ENCODE measurements at regions not wholly inside any gene's neighbourhood (a gene's known extent, or its start where the extent isn't known, plus 50 kb on each side); places are given as distances from the start of the nearest gene placed in this dataset.
"Not testable (repeated sequence)": the region's sequence is repeated elsewhere in the genome, so short reads cannot be mapped to it uniquely, and the experiment has no call there.

DNA sequence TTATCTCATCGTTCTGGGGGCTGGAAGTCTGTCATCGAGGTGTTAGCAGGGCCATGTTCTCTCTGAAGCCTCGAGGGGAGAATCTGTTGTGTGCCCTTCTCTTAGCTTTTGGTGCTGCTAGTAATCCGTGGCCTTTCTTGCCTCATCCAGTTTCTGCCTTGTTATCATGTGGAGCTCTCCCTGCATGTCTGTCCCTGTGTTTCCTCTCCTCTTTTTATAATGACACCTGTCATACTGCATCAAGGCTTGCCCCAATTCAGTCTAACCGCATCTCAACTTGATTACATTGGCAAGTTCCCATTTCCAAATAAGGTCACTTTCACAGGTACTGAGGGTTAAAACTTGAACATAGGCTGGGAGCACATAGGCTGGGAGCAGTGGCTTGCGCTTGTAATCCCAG is 82.6 kb upstream of the CNIH3 start:
- no peak for DNase-seq (ENCODE audit: low read depth, low spot score)

DNA sequence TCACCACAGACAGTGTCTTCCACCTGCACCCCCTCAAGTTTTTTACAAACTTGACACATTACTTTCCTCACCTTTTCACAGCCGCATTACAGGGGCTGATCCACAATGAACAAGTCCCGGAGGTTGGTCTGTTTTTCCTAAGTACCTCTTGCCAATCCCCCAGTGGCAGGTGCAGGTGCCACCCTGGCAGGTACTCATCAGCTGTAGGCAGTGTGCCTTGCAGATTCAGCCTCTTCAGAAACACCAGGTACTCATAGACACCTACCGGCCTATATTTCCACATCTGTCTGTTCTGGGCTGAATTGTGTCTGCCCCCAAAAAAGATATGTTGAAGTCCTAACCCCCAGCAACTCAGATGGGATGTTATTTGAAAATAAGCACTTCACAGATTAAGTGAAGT is 81.4 kb upstream of the CNIH3 start:
- no peak for DNase-seq (ENCODE audit: low read depth, low spot score)

DNA sequence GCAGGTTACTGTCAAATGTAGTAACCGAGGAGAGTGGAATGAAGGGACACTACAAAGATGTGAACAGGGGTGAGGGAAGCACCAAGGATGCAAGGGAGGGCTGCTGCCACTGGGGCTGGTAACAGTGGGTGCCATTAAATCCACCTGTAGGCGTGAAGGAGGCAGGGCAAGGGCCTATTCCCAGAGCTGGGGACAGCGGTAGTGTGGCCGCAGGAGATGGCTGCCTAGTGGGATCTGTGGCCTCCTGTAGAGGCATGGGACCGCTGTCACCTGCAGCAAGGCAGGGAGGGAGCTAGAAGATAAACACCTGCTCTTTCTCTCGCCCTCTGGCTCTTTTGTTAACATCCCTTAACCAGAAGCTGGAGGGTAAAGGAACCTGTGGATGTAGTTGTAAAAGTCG is 80.5 kb upstream of the CNIH3 start:
- no peak for DNase-seq (ENCODE audit: low read depth, low spot score)

DNA sequence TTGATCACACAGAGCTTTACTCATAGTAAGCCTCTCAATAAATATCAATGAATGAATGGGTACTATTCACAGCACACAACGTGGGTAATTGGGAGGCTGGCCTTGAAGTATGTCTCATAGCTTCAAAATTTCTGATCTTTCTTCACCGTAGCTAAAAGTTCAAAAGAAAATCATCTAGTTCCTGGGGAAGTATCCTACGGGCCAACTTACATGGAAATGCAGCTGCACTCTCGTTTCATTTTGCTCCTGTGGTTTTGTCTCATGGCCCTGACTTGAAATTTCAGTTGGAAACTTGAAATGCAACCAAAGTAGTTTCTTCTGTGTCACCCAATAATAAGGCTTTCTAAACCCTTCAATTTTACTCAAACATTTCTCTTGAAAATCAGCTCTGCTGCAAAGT is 76.1 kb upstream of the CNIH3 start:
- peak; percentile 67 for DNase-seq (ENCODE audit: low read depth, low spot score)

DNA sequence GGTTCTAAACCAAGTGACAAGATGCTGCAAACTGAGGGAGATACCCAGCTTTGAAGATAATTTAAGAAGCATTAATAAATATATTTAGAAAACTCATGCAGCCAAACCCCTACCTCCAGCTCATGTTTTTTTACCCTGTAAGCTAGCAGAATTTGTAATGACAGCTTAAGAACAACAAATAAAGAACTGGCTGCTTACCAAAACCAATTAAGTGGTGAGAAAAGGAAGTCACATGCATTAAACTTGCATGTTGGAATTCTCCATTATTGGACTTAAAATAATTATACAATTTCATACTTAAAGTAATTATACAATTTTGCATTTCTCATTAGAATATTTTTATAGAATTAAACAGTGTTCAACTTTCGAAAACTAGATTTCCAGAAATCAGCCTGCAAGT is 75.6 kb upstream of the CNIH3 start:
- DNase-seq (ENCODE audit: low read depth, low spot score), result peak; percentile 47

DNA sequence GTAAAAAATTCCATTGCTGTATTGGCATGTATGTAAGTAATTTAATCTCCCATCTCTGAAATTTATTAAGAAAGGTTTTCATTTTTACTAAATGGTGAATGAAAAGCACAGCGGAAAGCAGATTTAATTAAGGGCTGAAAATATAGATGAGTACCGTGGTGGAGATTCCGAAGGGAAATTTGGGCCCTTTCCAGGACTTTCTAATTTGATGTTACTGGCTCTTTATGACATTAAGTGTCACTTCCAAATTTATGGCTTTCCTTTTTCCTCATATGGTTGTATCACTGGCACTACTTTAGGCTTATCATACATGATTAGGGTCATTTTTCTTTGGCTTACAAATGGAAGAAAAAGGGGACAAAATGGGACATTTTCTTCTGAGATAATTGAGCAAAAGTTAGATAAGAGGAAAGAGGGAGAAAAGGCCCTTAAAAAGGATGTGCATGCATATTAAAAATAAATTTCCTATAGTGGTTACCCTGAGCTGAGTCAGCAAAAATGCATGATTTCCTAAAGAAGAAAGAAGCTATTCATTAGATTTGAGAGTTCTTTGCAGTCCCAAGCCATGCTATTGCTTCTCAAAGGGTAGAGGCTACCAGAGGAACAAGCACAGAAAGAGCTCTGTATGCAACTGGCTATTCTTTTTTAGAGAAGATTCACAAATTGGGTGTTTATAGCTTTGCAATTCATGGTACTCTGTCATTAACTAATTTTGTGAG is 74.9 kb upstream of the CNIH3 start:
- DNase-seq (ENCODE audit: low read depth, low spot score), result no peak

DNA sequence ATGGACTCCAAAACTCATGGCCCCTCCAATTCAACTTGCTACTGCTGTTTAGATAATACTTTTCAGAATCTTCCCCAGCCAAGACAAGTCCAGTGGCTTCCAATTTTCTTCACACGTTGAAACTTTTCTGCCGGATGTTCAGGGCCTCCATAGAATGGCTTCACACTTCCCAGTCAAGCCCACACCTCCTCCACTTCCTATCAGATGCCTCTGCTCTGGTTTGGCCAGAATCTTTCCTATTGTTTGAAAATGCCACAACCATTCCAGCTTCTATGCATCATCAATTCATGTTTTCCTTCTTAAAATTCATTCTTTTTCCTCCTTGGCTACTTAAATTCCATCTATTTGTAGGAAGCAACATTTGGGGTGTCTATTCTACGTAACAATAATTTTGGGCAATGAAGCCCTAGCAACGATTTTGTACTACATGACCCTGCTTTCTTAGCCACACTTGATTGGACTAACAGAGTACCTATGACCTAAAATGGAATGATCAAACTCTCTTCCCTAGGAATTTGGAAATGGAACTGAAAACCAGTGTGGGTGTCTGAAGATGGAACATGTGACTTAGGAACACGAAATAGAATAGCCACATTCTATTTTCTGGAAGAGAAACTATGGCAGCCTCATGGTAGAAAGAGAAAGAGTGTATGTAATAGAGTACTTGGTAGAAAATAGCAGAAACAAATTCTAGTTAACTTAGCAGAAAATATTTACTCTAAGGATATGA is 74.1 kb upstream of the CNIH3 start:
- peak; percentile 76 for DNase-seq (ENCODE audit: low read depth, low spot score)

DNA sequence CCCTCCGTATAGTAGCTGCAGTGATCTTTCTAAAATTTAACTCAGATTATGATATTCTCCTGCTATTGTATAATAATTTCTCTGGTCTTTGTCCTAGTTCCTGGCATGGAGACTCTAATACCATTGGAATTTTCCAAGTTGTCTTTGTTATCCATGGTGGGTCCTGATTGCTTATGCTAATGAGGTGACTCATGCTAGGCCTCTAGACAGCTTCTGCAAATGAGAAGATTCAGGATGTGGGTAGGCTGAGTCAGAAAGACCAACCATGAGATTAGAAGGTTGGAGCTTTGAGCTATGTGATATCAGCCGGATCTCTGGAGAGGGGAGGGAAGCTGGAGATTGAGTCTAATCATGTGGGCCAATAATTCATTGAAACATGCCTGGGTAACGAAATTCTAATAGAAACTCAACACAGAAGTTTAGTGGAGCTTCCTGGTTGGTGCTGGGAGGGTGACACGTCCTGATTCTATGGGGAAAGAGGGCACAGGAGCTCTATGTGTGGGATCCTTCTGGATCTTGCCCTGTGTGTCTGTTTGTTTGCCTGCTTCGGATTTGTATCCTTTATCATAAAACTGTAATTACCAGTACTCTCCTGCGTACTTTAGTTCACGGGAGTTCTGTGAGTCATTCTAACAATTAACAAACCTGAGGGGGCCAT is 73.2 kb upstream of the CNIH3 start:
- peak; percentile 95 for DNase-seq (ENCODE audit: low read depth, low spot score)

DNA sequence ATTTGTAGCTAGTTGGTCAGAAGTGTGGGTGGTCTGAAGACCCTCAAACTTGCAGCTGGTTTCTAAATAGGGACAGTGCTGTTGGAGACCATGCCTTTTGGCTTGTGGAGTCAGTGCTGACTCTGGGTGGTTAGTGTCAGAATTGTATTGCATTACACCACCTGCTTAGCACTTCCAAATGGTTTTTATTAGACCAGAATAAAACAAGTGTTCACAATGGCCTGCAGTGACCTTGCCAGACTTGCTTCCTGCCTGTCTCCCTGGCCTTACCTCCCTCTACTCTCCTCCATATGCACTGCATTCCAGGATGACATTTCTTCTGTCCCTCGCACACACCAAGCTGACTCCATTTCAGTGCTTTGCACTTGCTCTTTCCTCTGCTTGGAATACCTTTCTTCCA is 72.7 kb upstream of the CNIH3 start:
- no peak for DNase-seq (ENCODE audit: low read depth, low spot score)

DNA sequence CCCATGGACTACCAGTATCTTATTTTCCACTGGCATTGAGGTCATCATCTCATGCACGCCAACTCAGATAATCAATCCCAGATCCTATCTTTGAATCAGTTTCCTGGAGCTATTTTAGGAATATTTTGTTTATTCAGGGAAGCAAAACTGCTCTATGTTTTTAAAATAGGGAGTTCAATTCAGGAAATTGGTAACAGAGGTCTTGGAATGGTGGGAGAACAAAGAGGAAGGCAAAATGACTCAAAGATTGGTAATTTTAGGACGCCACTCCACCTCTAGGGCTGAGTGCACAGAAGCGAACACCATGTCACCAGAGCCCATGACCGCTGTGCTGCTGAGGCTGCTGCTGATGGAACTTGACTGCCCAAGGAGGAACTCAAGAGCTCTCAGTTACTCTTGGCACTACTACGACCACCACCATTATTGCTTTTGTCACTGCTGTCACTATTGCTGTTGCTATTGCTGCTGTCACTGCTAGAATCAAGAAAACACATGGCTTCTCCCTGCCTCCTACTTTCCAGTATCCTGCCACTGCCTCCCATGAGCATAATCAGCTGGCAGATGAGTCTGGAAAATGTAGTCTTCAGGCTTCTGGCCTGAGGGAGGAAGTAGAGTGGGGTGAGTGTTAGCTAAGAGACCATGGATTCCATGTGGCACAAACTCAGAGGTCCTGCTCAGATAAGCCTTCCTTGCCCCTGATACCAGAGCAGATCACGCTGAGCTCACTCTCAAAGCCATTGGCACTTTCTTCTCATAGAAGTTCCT is 71.6 kb upstream of the CNIH3 start:
- no peak for DNase-seq (ENCODE audit: low read depth, low spot score)

DNA sequence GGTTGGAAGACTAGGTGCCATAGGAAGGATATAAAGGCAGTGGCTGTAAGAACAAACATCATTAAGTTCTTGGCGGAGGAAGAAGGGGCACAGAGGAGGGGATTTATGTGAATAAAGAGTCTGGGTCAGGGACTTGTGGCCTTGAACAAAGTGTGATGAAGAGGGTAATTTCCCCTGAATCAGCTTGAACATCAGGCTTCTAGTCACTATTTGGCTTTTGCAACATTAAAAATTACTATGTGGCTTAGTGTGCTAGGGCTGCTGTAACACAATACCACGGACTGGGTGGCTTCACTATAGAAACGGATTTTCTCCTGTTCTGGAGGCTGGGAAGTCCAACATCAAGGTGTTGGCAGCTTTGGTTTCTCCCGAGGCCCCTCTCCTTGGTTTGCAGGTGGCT is 70.5 kb upstream of the CNIH3 start:
- no peak for DNase-seq (ENCODE audit: low read depth, low spot score)

DNA sequence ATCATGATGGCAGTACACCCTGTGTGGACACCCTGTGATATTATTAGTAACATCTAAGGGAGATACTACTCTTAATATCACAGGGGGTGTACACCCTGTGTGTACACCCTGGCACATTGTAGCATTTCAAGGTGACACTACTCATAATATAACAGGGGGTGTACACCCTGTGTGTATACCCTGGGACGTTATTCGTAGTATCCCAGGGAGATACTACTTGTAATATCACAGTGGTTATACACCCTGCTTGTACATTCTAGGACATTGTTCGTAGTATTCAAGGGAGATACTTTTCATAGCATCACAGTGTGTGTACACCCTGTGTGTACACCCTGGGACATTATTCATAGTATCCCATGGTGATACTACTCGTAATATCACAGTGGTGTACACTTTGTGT is 67.4 kb upstream of the CNIH3 start:
- DNase-seq (ENCODE audit: low read depth, low spot score), result no peak

DNA sequence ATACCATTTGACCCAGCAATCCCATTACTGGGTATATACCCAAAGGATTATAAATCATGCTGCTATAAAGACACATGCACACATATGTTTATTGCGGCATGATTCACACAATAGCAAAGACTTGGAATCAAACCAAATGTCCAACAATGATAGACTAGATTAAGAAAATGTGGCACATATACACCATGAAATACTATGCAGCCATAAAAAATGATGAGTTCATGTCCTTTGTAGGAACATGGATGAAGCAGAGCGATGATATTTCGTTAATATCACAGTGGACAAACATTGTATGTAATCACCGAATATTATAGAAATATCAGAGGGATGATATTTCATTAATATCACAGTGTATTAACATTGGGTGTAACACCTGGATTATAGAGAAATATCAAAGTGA is 64.9 kb upstream of the CNIH3 start:
- DNase-seq (ENCODE audit: low read depth, low spot score), result not testable (repeated sequence)

DNA sequence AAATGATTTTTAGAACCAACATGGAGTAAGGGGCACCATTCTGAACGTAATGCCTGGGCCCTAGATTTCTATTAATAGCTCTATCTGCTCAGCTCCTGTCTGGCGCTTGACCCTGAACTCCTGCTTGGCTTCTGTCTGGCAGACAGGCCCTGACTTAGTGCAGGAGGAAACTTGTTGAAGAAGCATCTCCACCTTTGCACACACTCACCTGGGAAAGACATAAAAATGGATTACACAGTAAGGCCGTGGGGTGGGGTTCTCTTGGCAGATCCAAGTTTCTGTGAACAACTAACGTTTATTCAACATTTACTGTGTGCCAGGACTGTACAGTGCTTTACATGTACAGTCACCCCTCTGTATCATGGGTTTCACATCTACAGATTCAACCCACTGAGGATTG is 62.1 kb upstream of the CNIH3 start:
- DNase-seq (ENCODE audit: low read depth, low spot score), result no peak

DNA sequence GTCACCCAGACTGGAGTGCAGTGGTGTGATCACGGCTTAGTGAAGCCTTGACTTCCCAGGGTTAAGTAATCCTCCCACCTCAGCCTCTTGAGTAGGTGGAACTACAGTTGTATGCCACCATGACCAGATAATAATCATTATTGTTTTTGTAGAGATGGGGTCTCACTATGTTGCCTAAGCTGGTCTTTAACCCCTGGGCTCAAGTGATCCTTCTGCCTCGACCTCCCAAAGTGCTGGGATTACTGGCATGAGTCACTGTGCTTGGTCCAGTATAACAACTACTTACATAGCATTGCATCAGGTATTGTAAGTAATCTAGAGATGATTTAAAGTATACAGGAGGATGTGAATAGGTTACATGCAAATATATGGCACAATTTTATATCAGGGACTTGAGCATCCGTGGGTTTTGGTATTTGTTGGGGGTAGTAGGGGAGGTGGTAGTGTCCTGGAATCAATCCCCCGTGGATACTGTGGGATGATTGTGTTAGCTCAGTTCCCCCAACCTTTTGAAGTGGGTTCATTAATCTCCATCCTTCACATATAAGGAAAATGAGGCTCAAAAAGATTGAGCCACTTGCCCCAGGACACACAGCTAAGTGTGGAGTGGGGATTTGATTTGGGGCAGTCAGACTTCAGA is 61.4 kb upstream of the CNIH3 start:
- no peak for DNase-seq (ENCODE audit: low read depth, low spot score)

DNA sequence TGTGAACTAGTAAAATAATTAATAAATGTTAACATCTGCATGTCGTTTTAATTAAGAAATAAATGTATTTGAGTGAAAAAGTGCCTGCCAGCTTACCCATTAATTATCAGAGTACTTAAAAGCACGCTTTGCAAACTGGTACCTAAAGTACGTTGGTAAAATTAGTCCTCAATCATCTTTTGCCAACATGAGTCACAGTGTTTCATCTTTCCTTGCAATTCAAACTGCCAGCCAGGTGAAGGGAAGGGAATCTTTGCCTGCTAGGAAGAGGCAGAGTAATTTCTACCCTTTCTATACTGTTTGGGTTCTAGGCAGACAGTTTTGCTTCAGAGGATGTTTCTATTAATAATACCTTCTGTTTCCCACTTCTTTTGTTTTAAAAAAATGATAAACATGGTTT is 57.2 kb upstream of the CNIH3 start:
- DNase-seq (ENCODE audit: low read depth, low spot score), result no peak

DNA sequence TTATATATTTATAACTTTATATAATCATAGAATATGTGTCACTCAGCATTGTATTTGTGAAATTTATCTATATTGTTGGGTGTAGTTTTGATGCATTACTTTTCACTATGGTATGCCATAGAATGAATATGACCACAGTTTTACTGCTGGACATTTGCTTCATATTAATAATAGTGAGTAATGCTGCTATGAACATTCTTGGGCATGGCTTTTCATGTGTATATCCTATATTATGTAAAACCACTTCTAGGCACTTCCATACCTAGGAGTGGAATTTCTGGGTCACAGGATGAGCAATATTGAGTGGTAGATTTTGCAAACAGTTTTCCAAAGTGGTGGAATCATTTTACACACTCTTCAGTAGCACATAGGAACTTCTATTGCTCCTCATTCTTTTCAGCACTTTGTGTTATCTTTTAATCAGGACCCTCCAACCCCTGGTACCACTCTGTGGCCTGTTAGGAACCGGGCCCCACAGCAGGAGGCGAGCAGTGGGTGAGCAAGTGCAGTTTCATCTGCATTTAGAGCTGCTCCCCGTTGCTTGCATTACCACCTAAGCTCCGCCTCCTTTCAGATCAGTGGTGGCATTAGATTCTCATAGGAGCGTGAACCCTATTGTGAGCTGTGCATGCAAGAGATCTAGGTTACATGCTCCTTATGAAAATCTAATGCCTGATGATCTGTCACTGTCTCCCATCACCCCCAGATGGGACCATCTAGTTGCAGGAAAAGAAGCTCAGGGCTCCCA is 56.0 kb upstream of the CNIH3 start:
- no peak for DNase-seq (ENCODE audit: low read depth, low spot score)

DNA sequence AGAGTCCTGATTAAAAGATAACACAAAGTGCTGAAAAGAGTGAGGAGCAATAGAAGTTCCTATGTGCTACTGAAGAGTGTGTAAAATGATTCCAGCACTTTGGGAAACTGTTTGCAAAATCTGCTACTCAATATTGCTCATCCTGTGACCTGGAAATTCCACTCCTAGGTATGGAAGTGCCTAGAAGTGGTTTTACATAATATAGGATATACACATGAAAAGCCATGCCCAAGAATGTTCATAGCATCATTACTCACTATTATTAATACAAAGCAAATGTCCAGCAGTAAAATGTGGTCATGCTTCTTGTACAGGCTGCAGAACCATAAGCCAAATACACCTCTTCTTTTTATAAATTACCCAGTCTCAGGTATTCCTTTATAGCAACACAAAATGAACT is 53.2 kb upstream of the CNIH3 start:
- DNase-seq (ENCODE audit: low read depth, low spot score), result not testable (repeated sequence)

DNA sequence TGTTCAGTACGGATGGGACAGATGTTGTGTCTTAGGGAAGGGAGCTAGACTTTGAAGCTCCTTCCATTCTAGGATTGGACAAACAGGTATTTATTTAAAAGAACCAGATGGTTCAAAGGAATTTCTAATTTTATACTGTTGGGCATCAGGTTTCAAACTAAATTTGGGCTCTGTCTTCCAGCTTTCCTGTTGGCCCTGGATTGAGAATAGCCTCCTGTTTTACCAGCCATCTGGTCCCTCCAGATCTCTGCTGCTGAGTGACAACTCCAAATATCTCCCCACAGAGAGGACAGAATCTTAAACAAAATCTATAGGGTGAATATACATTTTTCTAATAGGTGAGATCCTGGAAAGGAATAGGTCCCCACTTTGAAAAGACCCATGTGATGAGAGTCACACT is 52.5 kb upstream of the CNIH3 start:
- DNase-seq (ENCODE audit: low read depth, low spot score), result no peak

DNA sequence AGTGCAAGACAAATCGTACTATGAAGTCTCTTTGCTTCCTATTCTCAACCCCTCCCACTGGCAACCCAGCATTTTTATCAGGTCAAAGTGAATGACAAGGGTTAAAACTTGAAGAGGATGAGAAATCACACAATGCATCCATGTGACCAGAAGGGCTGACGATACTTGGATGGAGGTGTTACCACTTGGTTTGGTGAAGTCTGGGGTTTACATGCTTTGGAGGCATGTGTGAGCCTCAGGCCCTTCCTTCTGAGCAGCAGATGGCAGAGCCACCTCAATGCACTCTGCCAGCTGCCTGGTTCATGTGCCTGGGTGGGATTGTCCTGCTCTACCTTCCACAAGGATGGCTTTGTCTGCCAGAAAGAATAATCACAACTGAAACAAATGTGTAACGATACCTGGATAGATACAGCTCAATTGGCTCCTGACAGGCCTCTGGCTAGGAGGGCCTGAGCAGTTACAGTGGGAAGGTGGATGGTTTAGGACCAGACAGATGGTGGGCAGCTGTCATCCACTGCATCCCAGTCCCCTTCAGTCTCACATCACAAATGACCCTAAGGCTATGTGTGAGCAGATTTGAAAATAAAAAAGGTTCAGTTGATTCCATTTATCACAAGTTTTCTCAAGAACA is 51.5 kb upstream of the CNIH3 start:
- DNase-seq (ENCODE audit: low read depth, low spot score), result no peak

DNA sequence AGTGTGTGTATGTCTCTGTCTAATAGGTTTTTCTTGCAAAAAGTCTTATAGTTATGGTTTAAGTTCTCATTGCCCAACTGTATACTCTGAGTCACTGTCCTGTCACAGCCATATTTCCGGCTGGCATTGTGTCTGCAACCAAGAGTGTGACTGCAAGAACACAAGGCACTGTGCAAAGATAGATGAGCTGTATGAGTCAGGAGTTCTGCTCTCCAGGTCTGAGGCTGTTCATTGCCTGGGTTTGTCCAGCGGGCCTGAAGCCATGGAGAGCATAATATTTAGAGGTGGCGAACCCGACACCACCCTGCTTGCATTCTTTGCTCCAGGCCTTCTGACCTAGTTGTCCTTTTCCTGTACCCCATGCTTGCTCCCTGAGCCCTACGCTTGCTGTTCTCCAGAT is 50.9 kb upstream of the CNIH3 start:
- DNase-seq (ENCODE audit: low read depth, low spot score), result peak; percentile 75

All from astrocyte of the hippocampus (primary cell).